Mesenchymal stem cell (in vitro differentiated cells and primary cell): ENCODE measurements at regions not wholly inside any gene's neighbourhood (a gene's known extent, or its start where the extent isn't known, plus 50 kb on each side); places are given as distances from the start of the nearest gene placed in this dataset.

Experiments
- DNase-seq: peaks from one replicate; pipeline ENCODE4 v3.0.0-alpha.2; 2013
- H2AFZ ChIP-seq: one replicate; pipeline ENCODE4 v1.6.1; 2013; ENCODE audit warnings: low read depth, mild to moderate bottlenecking, control low read depth, inconsistent platforms, low read length, moderate library complexity
- H2AK5ac ChIP-seq: 2 replicates; pipeline ENCODE4 v1.6.1; 2013; ENCODE audit warnings: low read length, moderate library complexity, mild to moderate bottlenecking, inconsistent platforms; ENCODE audit not compliant: severe bottlenecking
- H2BK120ac ChIP-seq: one replicate; pipeline ENCODE4 v1.6.1; 2013; ENCODE audit warnings: low read depth, mild to moderate bottlenecking, inconsistent platforms, low read length, moderate library complexity
- H2BK12ac ChIP-seq, 2 experiments: one replicate each; pipeline ENCODE4 v1.6.1; 2013; ENCODE audit warnings: inconsistent platforms in 2 of 2, low read length in 2 of 2, mild to moderate bottlenecking in 2 of 2, moderate library complexity in 2 of 2, control low read depth in 1 of 2
- H2BK15ac ChIP-seq: one replicate; pipeline ENCODE4 v1.6.1; 2013; ENCODE audit warnings: mild to moderate bottlenecking, low read depth, inconsistent platforms; ENCODE audit not compliant: poor library complexity, severe bottlenecking
- H2BK5ac ChIP-seq: 2 replicates; pipeline ENCODE4 v1.6.1; 2013; ENCODE audit warnings: low read depth, mild to moderate bottlenecking, low read length, control low read depth, inconsistent platforms; ENCODE audit not compliant: poor library complexity, severe bottlenecking
- H3K14ac ChIP-seq, 2 experiments: one replicate each; pipeline ENCODE4 v1.6.1; 2013; ENCODE audit warnings: inconsistent platforms in 2 of 2, low read length in 2 of 2, control low read depth in 1 of 2, mild to moderate bottlenecking in 1 of 2, moderate library complexity in 1 of 2
- H3K18ac ChIP-seq, 2 experiments: one replicate each; pipeline ENCODE4 v1.6.1; 2013; ENCODE audit warnings: inconsistent platforms in 2 of 2, low read length in 2 of 2, control low read depth in 1 of 2, low read depth in 1 of 2, mild to moderate bottlenecking in 1 of 2
- H3K23ac ChIP-seq, 2 experiments: one replicate each; pipeline ENCODE4 v1.6.1; 2013; ENCODE audit warnings: inconsistent platforms in 2 of 2, low read length in 2 of 2, mild to moderate bottlenecking in 2 of 2, moderate library complexity in 2 of 2, control low read depth in 1 of 2
- H3K27ac ChIP-seq: 2 replicates; pipeline ENCODE4 v1.5.1; 2013; ENCODE audit warnings: mild to moderate bottlenecking, moderate library complexity, low read length, control low read depth, inconsistent platforms; ENCODE audit not compliant: poor library complexity, severe bottlenecking
- H3K27me3 ChIP-seq, 2 experiments: 2 replicates each; pipeline versions ENCODE4 v1.6.1 to v1.7.0; 2013; ENCODE audit warnings: low read length in 2 of 2, mild to moderate bottlenecking in 2 of 2, moderate library complexity in 2 of 2, control low read depth in 1 of 2, inconsistent platforms in 1 of 2; ENCODE audit not compliant: control insufficient read depth in 1 of 2, insufficient read depth in 1 of 2
- H3K36me3 ChIP-seq, 2 experiments: 2 replicates each; pipeline versions ENCODE4 v1.6.1 to v1.7.0; 2013; ENCODE audit warnings: low read length in 2 of 2, control low read depth in 1 of 2, inconsistent platforms in 1 of 2, low read depth in 1 of 2, mild to moderate bottlenecking in 1 of 2; ENCODE audit not compliant: insufficient read depth in 2 of 2, control insufficient read depth in 1 of 2
- H3K4ac ChIP-seq, 2 experiments: one replicate each; pipeline ENCODE4 v1.6.1; 2013; ENCODE audit warnings: inconsistent platforms in 2 of 2, low read length in 2 of 2, mild to moderate bottlenecking in 2 of 2, moderate library complexity in 2 of 2, control low read depth in 1 of 2, low read depth in 1 of 2
- H3K4me1 ChIP-seq: 2 replicates; pipeline ENCODE4 v1.6.1; 2013; ENCODE audit warnings: low read depth, low read length, control low read depth; ENCODE audit not compliant: control insufficient read depth, insufficient read depth
- H3K4me2 ChIP-seq: 2 replicates; pipeline ENCODE4 v1.6.1; 2013; ENCODE audit warnings: low read length, mild to moderate bottlenecking, inconsistent platforms; ENCODE audit not compliant: poor library complexity, severe bottlenecking
- H3K4me3 ChIP-seq, 2 experiments: 2 replicates each; pipeline versions ENCODE4 v1.5.1 to v1.7.0; 2013; ENCODE audit warnings: low read length in 2 of 2, mild to moderate bottlenecking in 2 of 2, control low read depth in 1 of 2, low read depth in 1 of 2; ENCODE audit not compliant: insufficient read depth in 1 of 2
- H3K79me1 ChIP-seq: replicated peaks from 2 replicates; pipeline ENCODE4 v1.6.1; 2013; ENCODE audit warnings: mild to moderate bottlenecking, control low read depth, low read length, inconsistent platforms; ENCODE audit not compliant: poor library complexity, severe bottlenecking
- H3K9ac ChIP-seq: 2 replicates; pipeline ENCODE4 v1.7.0; 2013; ENCODE audit warnings: mild to moderate bottlenecking, low read length, moderate library complexity
- H3K9me3 ChIP-seq: 2 replicates; pipeline ENCODE4 v1.7.0; 2013; ENCODE audit warnings: mild to moderate bottlenecking, low read length; ENCODE audit not compliant: control insufficient read depth
- H4K8ac ChIP-seq: one replicate; pipeline ENCODE4 v1.6.1; 2013; ENCODE audit warnings: inconsistent platforms, mild to moderate bottlenecking, low read length, moderate library complexity
- H4K91ac ChIP-seq: one replicate; pipeline ENCODE4 v1.6.1; 2013; ENCODE audit warnings: mild to moderate bottlenecking, low read length, inconsistent platforms
- WGBS: methylation state at CpG from one replicate; pipeline ENCODE4 v1.1.7; 2013; ENCODE audit warnings: mixed read lengths; 5-methylcytosine and 5-hydroxymethylcytosine counted together

- Histone ChIP-seq H2AFZ (no peak overlapping the region), H3K4me1 (peaks cover 18% of the 10 kb centered on the region), H3K36me3 (no peaks in the 10 kb centered on the region), H3K4me3 (peak overlapping the region in 1 of 2 experiments; percentile 13), H3K27me3 (no peaks in the 10 kb centered on the region), H4K91ac (no peak overlapping the region), H3K4me2 (peak overlapping the region; percentile 30), H3K9ac (peak overlapping the region; percentile 82), H3K9me3 (peaks cover 12% of the 10 kb centered on the region), H3K18ac (peak overlapping the region in 1 of 2 experiments; percentile 95), H2BK12ac (peak overlapping the region; percentile 37 to 94), H4K8ac (peak overlapping the region; percentile 47), H3K27ac (peak overlapping the region; percentile 89), H2BK120ac (peak overlapping the region; percentile 90), H2BK5ac (peak overlapping the region; percentile 66), H2AK5ac (peak overlapping the region; percentile 94), H3K4ac (peak overlapping the region; percentile 85 to 99), H3K23ac (no peak overlapping the region), H2BK15ac (no peak overlapping the region), H3K79me1 (no peaks in the 10 kb centered on the region), H3K14ac (no peak overlapping the region)
- DNase-seq: peak; percentile 100
- WGBS: 0% methylated on average over 8 of the region's 8 CpGs
Measured at GRCh38 chr15:58331913-58332675, 99.7 kb upstream of the LIPC start.

DNA sequence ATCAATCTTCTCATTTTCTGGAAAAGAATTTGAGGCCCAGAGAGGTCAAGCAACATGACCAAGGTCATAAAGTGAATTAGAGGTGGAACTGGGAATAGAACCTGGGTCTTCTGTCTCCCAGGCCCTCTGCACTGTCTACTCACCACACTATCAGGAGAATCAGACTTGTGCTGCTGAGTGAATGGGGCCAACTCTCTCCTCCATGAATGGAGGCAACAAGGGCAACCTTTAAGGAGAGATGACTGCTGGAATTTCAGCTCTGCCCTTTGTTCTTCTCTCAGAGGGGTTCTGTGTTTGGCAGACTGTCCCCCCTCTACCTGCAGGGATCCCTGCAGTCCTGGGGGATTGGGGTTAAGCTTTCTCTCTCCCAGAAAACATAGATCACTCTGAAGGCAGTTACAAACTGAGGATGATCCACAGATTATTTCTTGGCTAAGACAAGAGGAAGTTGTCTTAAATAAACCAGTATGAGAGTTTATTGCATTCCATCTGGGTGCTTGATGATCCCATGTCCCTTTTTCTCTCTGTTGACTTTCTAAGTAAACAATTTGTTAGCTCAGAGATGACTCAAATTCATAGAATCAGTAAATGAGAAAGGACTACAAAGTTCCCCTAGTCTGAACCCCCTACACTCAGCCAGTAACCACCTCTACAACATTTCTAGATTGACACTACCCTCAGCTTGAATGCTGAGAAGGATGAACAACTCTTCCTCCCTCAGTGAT is 99.0 kb upstream of the LIPC start:
- Histone ChIP-seq H3K27ac (peak overlapping the region; percentile 78), H3K36me3 (no peaks in the 10 kb centered on the region), H4K91ac (peak overlapping the region; percentile 91), H3K23ac (peak overlapping the region in 1 of 2 experiments; percentile 79), H3K4ac (peak overlapping the region; percentile 85 to 99), H2BK5ac (peak overlapping the region; percentile 12), H3K9ac (peak overlapping the region; percentile 82), H3K14ac (no peak overlapping the region), H2BK120ac (peak overlapping the region; percentile 90), H3K27me3 (no peaks in the 10 kb centered on the region), H2AFZ (no peak overlapping the region), H3K4me2 (no peak overlapping the region), H2BK12ac (peak overlapping the region; percentile 95 to 96), H3K4me3 (no peak overlapping the region), H3K9me3 (peaks cover 12% of the 10 kb centered on the region), H2BK15ac (no peak overlapping the region), H4K8ac (peak overlapping the region; percentile 90), H2AK5ac (peak overlapping the region; percentile 94), H3K4me1 (peaks cover 20% of the 10 kb centered on the region), H3K79me1 (no peaks in the 10 kb centered on the region), H3K18ac (peak overlapping the region; percentile 95 to 99)
- DNase-seq: peak; percentile 95

DNA sequence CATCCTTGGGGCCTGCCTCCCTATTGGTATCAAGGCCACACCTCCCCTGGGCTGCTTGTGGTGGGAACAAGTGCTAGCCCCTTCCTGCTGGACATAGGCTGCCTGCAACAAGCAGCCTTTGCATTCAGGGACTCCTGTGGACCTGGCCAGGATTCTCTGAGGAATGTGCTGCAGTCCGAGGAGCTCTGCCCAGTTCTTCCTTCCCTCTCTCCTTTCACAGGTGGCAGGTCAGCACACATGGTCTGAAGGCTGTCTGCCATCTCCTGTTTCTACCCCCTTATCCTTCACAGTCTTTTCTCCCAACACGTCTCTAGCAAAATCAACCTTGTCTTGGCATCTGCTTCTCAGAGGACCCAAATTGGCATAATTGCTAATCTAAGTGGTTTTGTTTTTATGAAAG is 97.0 kb upstream of the LIPC start:
- H3K27me3 ChIP-seq: no peaks in the 10 kb centered on the region
- H3K4me2 ChIP-seq: no peak overlapping the region
- H3K14ac ChIP-seq: peak overlapping the region in 1 of 2 experiments; percentile 68
- H3K36me3 ChIP-seq: no peaks in the 10 kb centered on the region
- no peak for DNase-seq
- peaks cover 12% of the 10 kb centered on the region for H3K9me3 ChIP-seq
- H3K27ac ChIP-seq: no peak overlapping the region
- H3K18ac ChIP-seq: peak overlapping the region; percentile 4 to 85
- 100% methylated on average over 1 of the region's 2 CpGs for WGBS
- H2BK5ac ChIP-seq: no peak overlapping the region
- H3K4me3 ChIP-seq: no peak overlapping the region
- no peak overlapping the region for H2BK120ac ChIP-seq
- no peak overlapping the region for H2AK5ac ChIP-seq
- no peak overlapping the region for H3K23ac ChIP-seq
- peak overlapping the region; percentile 85 for H4K91ac ChIP-seq
- H2AFZ ChIP-seq: no peak overlapping the region
- no peaks in the 10 kb centered on the region for H3K79me1 ChIP-seq
- peak overlapping the region; percentile 29 to 35 for H3K4ac ChIP-seq
- H3K4me1 ChIP-seq: peaks cover 20% of the 10 kb centered on the region
- peak overlapping the region; percentile 46 to 64 for H2BK12ac ChIP-seq
- H2BK15ac ChIP-seq: no peak overlapping the region
- H4K8ac ChIP-seq: peak overlapping the region; percentile 53
- H3K9ac ChIP-seq: no peak overlapping the region

DNA sequence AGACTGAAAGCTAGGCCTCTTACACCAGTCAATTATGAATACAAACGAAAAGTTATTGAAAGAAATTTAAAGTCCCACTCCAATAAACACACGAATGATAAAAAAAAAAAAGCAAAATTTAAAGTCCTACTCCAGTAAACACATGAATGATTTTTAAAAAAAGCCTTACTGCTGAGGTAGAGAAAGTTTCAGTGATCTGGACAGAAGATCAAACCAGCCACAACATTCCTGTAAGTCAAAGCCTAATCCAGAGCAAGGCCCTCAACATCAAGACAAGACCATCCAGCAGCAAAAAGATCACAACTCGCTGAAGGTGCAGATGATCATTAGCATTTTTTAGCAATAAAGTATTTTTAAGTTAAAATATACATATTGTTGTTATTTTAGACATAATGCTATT is 95.6 kb upstream of the LIPC start:
- Histone ChIP-seq H4K91ac (no peak overlapping the region), H3K23ac (no peak overlapping the region), H3K27me3 (no peaks in the 10 kb centered on the region), H3K27ac (no peak overlapping the region), H4K8ac (no peak overlapping the region), H2BK120ac (no peak overlapping the region), H2AFZ (no peak overlapping the region), H3K9ac (no peak overlapping the region), H3K4me2 (no peak overlapping the region), H3K9me3 (peaks cover 12% of the 10 kb centered on the region), H2BK12ac (no peak overlapping the region), H2BK15ac (no peak overlapping the region), H3K18ac (no peak overlapping the region), H2BK5ac (no peak overlapping the region), H3K36me3 (no peaks in the 10 kb centered on the region), H3K4me3 (no peak overlapping the region), H2AK5ac (no peak overlapping the region), H3K14ac (no peak overlapping the region), H3K4ac (no peak overlapping the region), H3K79me1 (no peaks in the 10 kb centered on the region), H3K4me1 (peaks cover 10% of the 10 kb centered on the region)
- WGBS: 78% methylated on average over 1 of the region's 3 CpGs
- no peak for DNase-seq
